Transverse colon (tissue), 4 donors: ENCODE measurements at regions not wholly inside any gene's neighbourhood (a gene's known extent, or its start where the extent isn't known, plus 50 kb on each side); places are given as distances from the start of the nearest gene placed in this dataset.

ENCODE experiments used
- CTCF ChIP-seq, 5 experiments: fragments of 200-600 bp in 3 of 5; fragments of 450-650 bp in 2 of 5; sonication (generic) in 3 of 5; IDR thresholded peaks; 1 replicate in 2 of 5; 2 replicates in 3 of 5; pipeline ENCODE4 v1.5.1; 2016 to 2017; ENCODE audit warnings: antibody characterized with exemption in 5 of 5, inconsistent platforms in 3 of 5, mild to moderate bottlenecking in 2 of 5, moderate library complexity in 1 of 5
- EP300 ChIP-seq: sonication (generic); formaldehyde crosslinking; IDR thresholded peaks from one replicate; pipeline ENCODE4 v1.6.1; 2017; ENCODE audit warnings: antibody characterized with exemption, low read depth
- POLR2A ChIP-seq: fragments of 450-650 bp; IDR thresholded peaks from one replicate; pipeline ENCODE4 v1.6.1; 2016; ENCODE audit warnings: antibody characterized with exemption, mild to moderate bottlenecking, moderate library complexity
- POLR2AphosphoS5 ChIP-seq, 3 donors: sonication (generic); formaldehyde crosslinking; IDR thresholded peaks; one replicate each; pipeline ENCODE4 v1.6.1; 2016; ENCODE audit warnings: antibody characterized with exemption in 3 of 3

- TF ChIP-seq CTCF (IDR thresholded peaks at IDR 0.05) (no peak), EP300 (no peak), POLR2AphosphoS5 (IDR thresholded peaks at IDR 0.05) (no peak), POLR2A (no peak)
Measured at GRCh38 chr6:132219901-132220300, 181.4 kb downstream of the MOXD1 start.
